OCI-LY7 (cell line): ENCODE measurements at regions not wholly inside any gene's neighbourhood (a gene's known extent, or its start where the extent isn't known, plus 50 kb on each side); places are given as distances from the start of the nearest gene placed in this dataset.

ENCODE experiments used
- EZH2phosphoT487 ChIP-seq: fragments of 200-600 bp; sonication (generic); IDR thresholded peaks from 2 replicates; pipeline ENCODE4 v1.6.1; 2018; ENCODE audit warnings: low read depth, borderline replicate concordance, mild to moderate bottlenecking, mixed run types, antibody characterized with exemption, low read length, moderate library complexity, mixed read lengths
- TF ChIP-seq, protein P1 (sequence below): fragments of 200-600 bp; sonication (generic); conservative IDR thresholded peaks from 2 replicates; pipeline ENCODE4 v1.5.1; 2014; ENCODE audit warnings: mild to moderate bottlenecking, antibody characterized with exemption, low read length, moderate library complexity, mixed read lengths

DNA sequence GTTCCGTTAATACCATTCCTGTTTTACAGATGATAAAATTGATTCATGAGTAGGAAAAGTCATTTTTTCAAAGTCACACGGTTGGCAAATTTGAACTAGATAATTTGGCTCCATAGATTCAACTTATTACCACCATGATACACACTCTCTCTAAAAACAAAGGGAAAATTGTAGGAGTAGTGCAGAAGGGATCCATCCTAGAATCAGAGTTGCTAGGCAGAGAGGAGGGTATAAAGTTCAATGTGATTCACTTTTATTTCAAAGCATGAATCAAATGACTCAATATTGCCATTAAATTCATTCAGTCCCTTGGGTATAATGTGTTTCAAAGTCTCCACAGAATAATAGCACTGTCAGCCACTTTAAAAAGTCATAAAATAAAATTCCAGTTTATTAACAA is 747.2 kb upstream of the ACO1 start:
- TF ChIP-seq, protein P1, sequence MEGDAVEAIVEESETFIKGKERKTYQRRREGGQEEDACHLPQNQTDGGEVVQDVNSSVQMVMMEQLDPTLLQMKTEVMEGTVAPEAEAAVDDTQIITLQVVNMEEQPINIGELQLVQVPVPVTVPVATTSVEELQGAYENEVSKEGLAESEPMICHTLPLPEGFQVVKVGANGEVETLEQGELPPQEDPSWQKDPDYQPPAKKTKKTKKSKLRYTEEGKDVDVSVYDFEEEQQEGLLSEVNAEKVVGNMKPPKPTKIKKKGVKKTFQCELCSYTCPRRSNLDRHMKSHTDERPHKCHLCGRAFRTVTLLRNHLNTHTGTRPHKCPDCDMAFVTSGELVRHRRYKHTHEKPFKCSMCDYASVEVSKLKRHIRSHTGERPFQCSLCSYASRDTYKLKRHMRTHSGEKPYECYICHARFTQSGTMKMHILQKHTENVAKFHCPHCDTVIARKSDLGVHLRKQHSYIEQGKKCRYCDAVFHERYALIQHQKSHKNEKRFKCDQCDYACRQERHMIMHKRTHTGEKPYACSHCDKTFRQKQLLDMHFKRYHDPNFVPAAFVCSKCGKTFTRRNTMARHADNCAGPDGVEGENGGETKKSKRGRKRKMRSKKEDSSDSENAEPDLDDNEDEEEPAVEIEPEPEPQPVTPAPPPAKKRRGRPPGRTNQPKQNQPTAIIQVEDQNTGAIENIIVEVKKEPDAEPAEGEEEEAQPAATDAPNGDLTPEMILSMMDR = no peak
- no peak for TF ChIP-seq EZH2phosphoT487
